C4-2B (cell line): ENCODE measurements at regions not wholly inside any gene's neighbourhood (a gene's known extent, or its start where the extent isn't known, plus 50 kb on each side); places are given as distances from the start of the nearest gene placed in this dataset.

Experiments used
- H3K27ac ChIP-seq: fragments of 450-650 bp; 2 replicates; pipeline ENCODE4 v1.5.1; 2017
- CTCF ChIP-seq: fragments of 450-650 bp; conservative IDR thresholded peaks from 2 replicates; pipeline ENCODE4 v1.5.1; 2017; ENCODE audit warnings: mild to moderate bottlenecking
- ZFX ChIP-seq: fragments of 450-650 bp; IDR thresholded peaks from 2 replicates; pipeline ENCODE4 v1.6.1; 2017

GRCh38 chr4:56733352-56733751, 52.3 kb upstream of the HOPX start:
- H3K27ac ChIP-seq: no peak overlapping the region
- TF ChIP-seq ZFX (no peak), CTCF (no peak)

- TF ChIP-seq ZFX: no peak
- no peak overlapping the region for H3K27ac ChIP-seq
Measured at GRCh38 chr4:56732301-56732700, 51.2 kb upstream of the HOPX start.

- TF ChIP-seq CTCF (no peak), ZFX (no peak)
- H3K27ac ChIP-seq: no peak overlapping the region
Measured at GRCh38 chr4:56731857-56732256, 50.8 kb upstream of the HOPX start.
